Transverse colon (tissue), 4 donors: ENCODE measurements at regions not wholly inside any gene's neighbourhood (a gene's known extent, or its start where the extent isn't known, plus 50 kb on each side); places are given as distances from the start of the nearest gene placed in this dataset.

Source experiments
- DNase-seq: peaks from one replicate; pipeline ENCODE4 v3.0.0-alpha.2; 2019
- H3K27ac ChIP-seq, 4 donors: fragments of 200-600 bp; sonication (generic); 2 replicates each; pipeline ENCODE4 v1.5.1; 2016 to 2018; ENCODE audit warnings: inconsistent platforms in 4 of 4
- H3K27me3 ChIP-seq: fragments of 200-600 bp; sonication (generic); 2 replicates; pipeline ENCODE4 v1.5.1; 2017; ENCODE audit warnings: inconsistent platforms
- H3K36me3 ChIP-seq, 4 donors: fragments of 200-600 bp; sonication (generic); 2 replicates each; pipeline ENCODE4 v1.5.1; 2017 to 2019; ENCODE audit warnings: inconsistent platforms in 4 of 4
- H3K4me1 ChIP-seq, 4 donors: fragments of 200-600 bp; sonication (generic); 2 replicates each; pipeline ENCODE4 v1.5.1; 2017 to 2020; ENCODE audit warnings: inconsistent platforms in 4 of 4
- H3K4me3 ChIP-seq, 4 donors: fragments of 200-600 bp; sonication (generic); 1 replicate in 1 of 4; 2 replicates in 3 of 4; pipeline versions ENCODE4 v1.5.1 to v1.6.1; 2017 to 2019; ENCODE audit warnings: inconsistent platforms in 4 of 4
- H3K9me3 ChIP-seq, 2 donors: fragments of 200-600 bp; sonication (generic); 2 replicates each; pipeline ENCODE4 v1.5.1; 2017 to 2019; ENCODE audit warnings: inconsistent platforms in 2 of 2
- CTCF ChIP-seq, 5 experiments: fragments of 200-600 bp in 3 of 5; fragments of 450-650 bp in 2 of 5; sonication (generic) in 3 of 5; IDR thresholded peaks; 1 replicate in 2 of 5; 2 replicates in 3 of 5; pipeline ENCODE4 v1.5.1; 2016 to 2017; ENCODE audit warnings: antibody characterized with exemption in 5 of 5, inconsistent platforms in 3 of 5, mild to moderate bottlenecking in 2 of 5, moderate library complexity in 1 of 5
- EP300 ChIP-seq: sonication (generic); formaldehyde crosslinking; IDR thresholded peaks from one replicate; pipeline ENCODE4 v1.6.1; 2017; ENCODE audit warnings: antibody characterized with exemption, low read depth
- POLR2A ChIP-seq: fragments of 450-650 bp; IDR thresholded peaks from one replicate; pipeline ENCODE4 v1.6.1; 2016; ENCODE audit warnings: antibody characterized with exemption, mild to moderate bottlenecking, moderate library complexity
- POLR2AphosphoS5 ChIP-seq, 3 donors: sonication (generic); formaldehyde crosslinking; IDR thresholded peaks; one replicate each; pipeline ENCODE4 v1.6.1; 2016; ENCODE audit warnings: antibody characterized with exemption in 3 of 3
- WGBS, 2 donors: methylation state at CpG; one replicate each; pipeline ENCODE4 v1.1.5; 2018; ENCODE audit warnings: low coverage in 1 of 2; 5-methylcytosine and 5-hydroxymethylcytosine counted together
- in situ Hi-C, 4 donors: fragments of 200-750 bp; cut with MboI; loops; one replicate each; pipeline versions ENCODE4 v1.15.0 to v1.15.1; 2017; ENCODE audit warnings: low sequenced_read_pairs in 3 of 4, low pct_ligation_motif_present in 1 of 4, low pct_unique_long_range_greater_than_20kb in 1 of 4
- intact Hi-C: fragments of 100-400 bp; cut with DNase I; formaldehyde crosslinking; loops from one replicate; pipeline ENCODE4 v1.15.1; 2023; ENCODE audit warnings: low total_unique reads

GRCh38 chr7:131174391-131174790 lies 153.3 kb upstream of the MKLN1 start:
- in situ Hi-C loops = no loop called here

GRCh38 chr7:131174855-131175254 lies 152.8 kb upstream of the MKLN1 start:
- H3K27ac ChIP-seq = no peak overlapping the region
- H3K9me3 ChIP-seq = no peaks in the 10 kb centered on the region
- no peak for DNase-seq
- H3K36me3 ChIP-seq = no peaks in the 10 kb centered on the region
- H3K4me1 ChIP-seq = no peaks in the 10 kb centered on the region
- TF ChIP-seq POLR2A (no peak), POLR2AphosphoS5 (IDR thresholded peaks at IDR 0.05) (no peak), EP300 (no peak), CTCF (IDR thresholded peaks at IDR 0.05) (no peak)
- in situ Hi-C loops (no loop called here), intact Hi-C loops (no loop called here)
- H3K27me3 ChIP-seq = no peaks in the 10 kb centered on the region
- no peak overlapping the region for H3K4me3 ChIP-seq

More at GRCh38 chr7:131174391-131174790, 153.3 kb upstream of the MKLN1 start:
- H3K4me3 ChIP-seq = no peak overlapping the region
- intact Hi-C loops = no loop called here
- no peak for DNase-seq
- H3K9me3 ChIP-seq = no peaks in the 10 kb centered on the region
- TF ChIP-seq CTCF (IDR thresholded peaks at IDR 0.05) = no peak
- no peak for TF ChIP-seq EP300
- WGBS, 2 donors = 83 to 89% methylated on average over 5 of the region's 5 CpGs
- H3K27ac ChIP-seq = no peak overlapping the region
- no peaks in the 10 kb centered on the region for H3K27me3 ChIP-seq
- H3K4me1 ChIP-seq = no peaks in the 10 kb centered on the region
- H3K36me3 ChIP-seq = no peaks in the 10 kb centered on the region

GRCh38 chr7:131182446-131183058 lies 145.1 kb upstream of the MKLN1 start:
- Histone ChIP-seq H3K4me3 (no peak overlapping the region), H3K27ac (no peak overlapping the region), H3K9me3 (no peaks in the 10 kb centered on the region), H3K4me1 (no peaks in the 10 kb centered on the region), H3K36me3 (no peaks in the 10 kb centered on the region), H3K27me3 (no peaks in the 10 kb centered on the region)
- DNase-seq = no peak
- intact Hi-C loops = no loop called here
- 76 to 83% methylated on average over 2 of the region's 2 CpGs for WGBS, 2 donors
- TF ChIP-seq POLR2AphosphoS5 (IDR thresholded peaks at IDR 0.05) (no peak), CTCF (IDR thresholded peaks at IDR 0.05) (no peak)
- in situ Hi-C loops = no loop called here

GRCh38 chr7:131183072-131183471 lies 144.6 kb upstream of the MKLN1 start:
- in situ Hi-C loops (no loop called here), intact Hi-C loops (no loop called here)
- H3K36me3 ChIP-seq = no peaks in the 10 kb centered on the region
- TF ChIP-seq CTCF (IDR thresholded peaks at IDR 0.05) = no peak
- TF ChIP-seq POLR2AphosphoS5 (IDR thresholded peaks at IDR 0.05) = no peak
- TF ChIP-seq EP300 = no peak
- no peak for TF ChIP-seq POLR2A
- H3K27ac ChIP-seq = no peak overlapping the region
- H3K27me3 ChIP-seq = no peaks in the 10 kb centered on the region
- 67 to 87% methylated on average over 2 of the region's 2 CpGs for WGBS, 2 donors
- no peaks in the 10 kb centered on the region for H3K9me3 ChIP-seq
- peaks cover 0 to under 1% (median 0%) of the 10 kb centered on the region in 4 donors for H3K4me1 ChIP-seq
- DNase-seq = no peak
- no peak overlapping the region for H3K4me3 ChIP-seq
